ENCODE measurements at regions not wholly inside any gene's neighbourhood (a gene's known extent, or its start where the extent isn't known, plus 50 kb on each side); places are given as distances from the start of the nearest gene placed in this dataset.

- DNase-seq (ENCODE audit: low read depth), result no peak
Measured at GRCh38 chr20:22315073-22315472, 269.3 kb downstream of the FOXA2 start.

GRCh38 chr20:22312744-22313346 is 271.5 kb downstream of the FOXA2 start:
- no peak for DNase-seq (ENCODE audit: low read depth)

GRCh38 chr20:22308934-22309333 is 275.4 kb downstream of the FOXA2 start:
- DNase-seq (ENCODE audit: low read depth), result no peak

- DNase-seq (ENCODE audit: low read depth), result no peak
Measured at GRCh38 chr20:22307409-22307808, 277.0 kb downstream of the FOXA2 start.

GRCh38 chr20:22305381-22305780 is 279.0 kb downstream of the FOXA2 start:
- DNase-seq (ENCODE audit: low read depth), result no peak

- DNase-seq (ENCODE audit: low read depth), result no peak
Measured at GRCh38 chr20:22303523-22303922, 280.8 kb downstream of the FOXA2 start.

- no peak for DNase-seq (ENCODE audit: low read depth)
Measured at GRCh38 chr20:22302039-22302438, 282.3 kb downstream of the FOXA2 start.

- no peak for DNase-seq (ENCODE audit: low read depth)
Measured at GRCh38 chr20:22293886-22294285, 290.5 kb downstream of the FOXA2 start.

- DNase-seq (ENCODE audit: low read depth), result no peak
Measured at GRCh38 chr20:22289442-22289841, 294.9 kb downstream of the FOXA2 start.

GRCh38 chr20:22288957-22289356 is 295.4 kb downstream of the FOXA2 start:
- DNase-seq (ENCODE audit: low read depth), result no peak

GRCh38 chr20:22288156-22288555 is 296.2 kb downstream of the FOXA2 start:
- no peak for DNase-seq (ENCODE audit: low read depth)

GRCh38 chr20:22285555-22285954 is 298.8 kb downstream of the FOXA2 start:
- DNase-seq (ENCODE audit: low read depth), result no peak

GRCh38 chr20:22282696-22283095 is 301.7 kb downstream of the FOXA2 start:
- no peak for DNase-seq (ENCODE audit: low read depth)

- DNase-seq (ENCODE audit: low read depth), result no peak
Measured at GRCh38 chr20:22274330-22274729, 310.0 kb downstream of the FOXA2 start.

- no peak for DNase-seq (ENCODE audit: low read depth)
Measured at GRCh38 chr20:22268675-22269074, 315.7 kb downstream of the FOXA2 start.

- DNase-seq (ENCODE audit: low read depth), result no peak
Measured at GRCh38 chr20:22264917-22265316, 319.5 kb downstream of the FOXA2 start.

GRCh38 chr20:22260506-22260905 is 323.9 kb downstream of the FOXA2 start:
- DNase-seq (ENCODE audit: low read depth), result no peak

GRCh38 chr20:22257912-22258311 is 326.5 kb downstream of the FOXA2 start:
- DNase-seq (ENCODE audit: low read depth), result no peak

- DNase-seq (ENCODE audit: low read depth), result no peak
Measured at GRCh38 chr20:22248051-22248667, 336.2 kb downstream of the FOXA2 start.

GRCh38 chr20:22245139-22245538 is 339.2 kb downstream of the FOXA2 start:
- no peak for DNase-seq (ENCODE audit: low read depth)

- no peak for DNase-seq (ENCODE audit: low read depth)
Measured at GRCh38 chr20:22243067-22243466, 341.3 kb downstream of the FOXA2 start.

- DNase-seq (ENCODE audit: low read depth), result no peak
Measured at GRCh38 chr20:22241609-22242008, 342.8 kb downstream of the FOXA2 start.

GRCh38 chr20:22232923-22233322 is 351.4 kb downstream of the FOXA2 start:
- DNase-seq (ENCODE audit: low read depth), result no peak

GRCh38 chr20:22232473-22232872 is 351.9 kb downstream of the FOXA2 start:
- DNase-seq (ENCODE audit: low read depth), result no peak
